Gastroesophageal sphincter (tissue), 3 donors: ENCODE measurements at regions not wholly inside any gene's neighbourhood (a gene's known extent, or its start where the extent isn't known, plus 50 kb on each side); places are given as distances from the start of the nearest gene placed in this dataset.

Experiments used
- EP300 ChIP-seq: sonication (generic); formaldehyde crosslinking; IDR thresholded peaks from one replicate; pipeline ENCODE4 v1.6.1; 2017; ENCODE audit warnings: antibody characterized with exemption, mild to moderate bottlenecking
- POLR2A ChIP-seq, 2 donors: fragments of 450-650 bp; IDR thresholded peaks; one replicate each; pipeline ENCODE4 v1.6.1; 2017; ENCODE audit warnings: antibody characterized with exemption in 2 of 2, mild to moderate bottlenecking in 2 of 2, moderate library complexity in 1 of 2
- POLR2AphosphoS5 ChIP-seq: sonication (generic); formaldehyde crosslinking; IDR thresholded peaks from one replicate; pipeline ENCODE4 v1.6.1; 2017; ENCODE audit warnings: antibody characterized with exemption
- TF ChIP-seq, protein P1 (sequence below), 4 experiments: fragments of 200-600 bp in 2 of 4; fragments of 450-650 bp in 2 of 4; sonication (generic) in 1 of 4; IDR thresholded peaks; one replicate each; pipeline ENCODE4 v1.5.1; 2017 to 2019; ENCODE audit warnings: antibody characterized with exemption in 4 of 4, mild to moderate bottlenecking in 2 of 4, moderate library complexity in 2 of 4

GRCh38 chr3:64352639-64352992 is 127.3 kb upstream of the PRICKLE2 start:
- TF ChIP-seq, protein P1, sequence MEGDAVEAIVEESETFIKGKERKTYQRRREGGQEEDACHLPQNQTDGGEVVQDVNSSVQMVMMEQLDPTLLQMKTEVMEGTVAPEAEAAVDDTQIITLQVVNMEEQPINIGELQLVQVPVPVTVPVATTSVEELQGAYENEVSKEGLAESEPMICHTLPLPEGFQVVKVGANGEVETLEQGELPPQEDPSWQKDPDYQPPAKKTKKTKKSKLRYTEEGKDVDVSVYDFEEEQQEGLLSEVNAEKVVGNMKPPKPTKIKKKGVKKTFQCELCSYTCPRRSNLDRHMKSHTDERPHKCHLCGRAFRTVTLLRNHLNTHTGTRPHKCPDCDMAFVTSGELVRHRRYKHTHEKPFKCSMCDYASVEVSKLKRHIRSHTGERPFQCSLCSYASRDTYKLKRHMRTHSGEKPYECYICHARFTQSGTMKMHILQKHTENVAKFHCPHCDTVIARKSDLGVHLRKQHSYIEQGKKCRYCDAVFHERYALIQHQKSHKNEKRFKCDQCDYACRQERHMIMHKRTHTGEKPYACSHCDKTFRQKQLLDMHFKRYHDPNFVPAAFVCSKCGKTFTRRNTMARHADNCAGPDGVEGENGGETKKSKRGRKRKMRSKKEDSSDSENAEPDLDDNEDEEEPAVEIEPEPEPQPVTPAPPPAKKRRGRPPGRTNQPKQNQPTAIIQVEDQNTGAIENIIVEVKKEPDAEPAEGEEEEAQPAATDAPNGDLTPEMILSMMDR (IDR thresholded peaks at IDR 0.05), result no peak
- TF ChIP-seq POLR2A (IDR thresholded peaks at IDR 0.05) (no peak), EP300 (no peak), POLR2AphosphoS5 (no peak)
